ENCODE measurements at regions not wholly inside any gene's neighbourhood (a gene's known extent, or its start where the extent isn't known, plus 50 kb on each side); places are given as distances from the start of the nearest gene placed in this dataset.

GRCh38 chr2:195447323-195447975, 209.6 kb upstream of the SLC39A10 start:
- H3K36me3 ChIP-seq (replicated peaks; ENCODE audit: insufficient read depth, low read depth): no peaks in the 10 kb centered on the region
- H3K4me3 ChIP-seq: no peak overlapping the region
- H2AFZ ChIP-seq: no peak overlapping the region
- H3K9me2 ChIP-seq (replicated peaks; ENCODE audit: insufficient read depth): no peaks in the 10 kb centered on the region
- WGBS (ENCODE audit: low lambda C conversion rate, missing lambda C conversion rate): 67% methylated on average over 5 of the region's 5 CpGs
- H3K4me1 ChIP-seq (ENCODE audit: insufficient read depth): no peaks in the 10 kb centered on the region
- no peaks in the 10 kb centered on the region for H3K9me3 ChIP-seq (ENCODE audit: low read depth)
- no peak overlapping the region for H3K4me2 ChIP-seq
- no peak for DNase-seq (ENCODE audit: low spot score)
- no peaks in the 10 kb centered on the region for H4K20me1 ChIP-seq (ENCODE audit: insufficient read depth, poor library complexity, severe bottlenecking)
- H3K27me3 ChIP-seq: no peaks in the 10 kb centered on the region
- TF ChIP-seq CTCF (IDR thresholded peaks at IDR 0.05; ENCODE audit: poor library complexity): no peak
- TF ChIP-seq EZH2phosphoT487 (IDR thresholded peaks at IDR 0.05; ENCODE audit: low read depth, severe bottlenecking, unreplicated experiment): no peak
- TF ChIP-seq EZH2 (IDR thresholded peaks at IDR 0.05; ENCODE audit: borderline replicate concordance): no peak
- H3K27ac ChIP-seq: no peak overlapping the region
- H3K79me2 ChIP-seq: no peaks in the 10 kb centered on the region

GRCh38 chr2:195445639-195446038, 211.4 kb upstream of the SLC39A10 start:
- Histone ChIP-seq H2AFZ (no peak overlapping the region), H3K27ac (no peak overlapping the region), H3K4me2 (no peak overlapping the region), H3K27me3 (no peaks in the 10 kb centered on the region), H3K4me3 (no peak overlapping the region), H3K36me3 (replicated peaks; ENCODE audit: insufficient read depth, low read depth) (no peaks in the 10 kb centered on the region), H4K20me1 (ENCODE audit: insufficient read depth, poor library complexity, severe bottlenecking) (no peaks in the 10 kb centered on the region), H3K79me2 (no peaks in the 10 kb centered on the region), H3K9me3 (ENCODE audit: low read depth) (no peaks in the 10 kb centered on the region), H3K9me2 (replicated peaks; ENCODE audit: insufficient read depth) (no peaks in the 10 kb centered on the region), H3K4me1 (ENCODE audit: insufficient read depth) (no peaks in the 10 kb centered on the region)
- WGBS (ENCODE audit: low lambda C conversion rate, missing lambda C conversion rate): 50% methylated on average over 1 of the region's 1 CpG
- no peak for DNase-seq (ENCODE audit: low spot score)
- TF ChIP-seq EZH2phosphoT487 (IDR thresholded peaks at IDR 0.05; ENCODE audit: low read depth, severe bottlenecking, unreplicated experiment) (no peak), EZH2 (IDR thresholded peaks at IDR 0.05; ENCODE audit: borderline replicate concordance) (no peak), CTCF (IDR thresholded peaks at IDR 0.05; ENCODE audit: poor library complexity) (no peak)

- WGBS (ENCODE audit: low lambda C conversion rate, missing lambda C conversion rate): 65% methylated on average over 2 of the region's 2 CpGs
- H3K4me2 ChIP-seq: no peak overlapping the region
Measured at GRCh38 chr2:195443926-195444325, 213.1 kb upstream of the SLC39A10 start.

More at GRCh38 chr2:195443926-195444325, 213.1 kb upstream of the SLC39A10 start:
- H3K36me3 ChIP-seq (replicated peaks; ENCODE audit: insufficient read depth, low read depth): no peaks in the 10 kb centered on the region
- TF ChIP-seq EZH2 (IDR thresholded peaks at IDR 0.05; ENCODE audit: borderline replicate concordance) (no peak), EZH2phosphoT487 (IDR thresholded peaks at IDR 0.05; ENCODE audit: low read depth, severe bottlenecking, unreplicated experiment) (no peak), CTCF (IDR thresholded peaks at IDR 0.05; ENCODE audit: poor library complexity) (no peak)
- H3K27me3 ChIP-seq: no peaks in the 10 kb centered on the region
- H3K27ac ChIP-seq: no peak overlapping the region
- H3K4me3 ChIP-seq: no peak overlapping the region
- H3K79me2 ChIP-seq: no peaks in the 10 kb centered on the region
- no peaks in the 10 kb centered on the region for H3K9me2 ChIP-seq (replicated peaks; ENCODE audit: insufficient read depth)
- no peaks in the 10 kb centered on the region for H3K4me1 ChIP-seq (ENCODE audit: insufficient read depth)
- H4K20me1 ChIP-seq (ENCODE audit: insufficient read depth, poor library complexity, severe bottlenecking): no peaks in the 10 kb centered on the region
- H3K9me3 ChIP-seq (ENCODE audit: low read depth): no peaks in the 10 kb centered on the region
- no peak overlapping the region for H2AFZ ChIP-seq
- no peak for DNase-seq (ENCODE audit: low spot score)

All from hepatocyte (in vitro differentiated cells).